ENCODE measurements at regions not wholly inside any gene's neighbourhood (a gene's known extent, or its start where the extent isn't known, plus 50 kb on each side); places are given as distances from the start of the nearest gene placed in this dataset.

DNA sequence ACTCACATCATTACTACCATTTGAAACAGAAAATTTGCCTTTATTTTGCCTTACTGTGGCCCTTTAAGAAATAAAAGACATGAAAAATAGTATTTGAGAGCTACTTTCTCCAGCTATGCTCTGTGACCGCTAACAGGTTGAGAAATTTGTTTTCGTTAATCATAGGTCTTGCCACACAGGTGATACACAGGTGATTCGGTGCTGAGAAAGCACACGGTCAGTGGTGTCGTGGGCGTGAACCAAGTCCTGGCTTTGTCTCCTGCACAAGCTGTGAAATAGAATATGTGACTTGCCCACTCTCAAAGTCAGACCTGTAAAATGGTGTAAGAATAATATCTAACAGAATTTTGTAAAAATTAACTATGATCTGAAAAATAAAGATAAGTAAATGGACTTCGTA, 155.3 kb upstream of the SLC39A10 start (continued):
- TF ChIP-seq, protein P1, sequence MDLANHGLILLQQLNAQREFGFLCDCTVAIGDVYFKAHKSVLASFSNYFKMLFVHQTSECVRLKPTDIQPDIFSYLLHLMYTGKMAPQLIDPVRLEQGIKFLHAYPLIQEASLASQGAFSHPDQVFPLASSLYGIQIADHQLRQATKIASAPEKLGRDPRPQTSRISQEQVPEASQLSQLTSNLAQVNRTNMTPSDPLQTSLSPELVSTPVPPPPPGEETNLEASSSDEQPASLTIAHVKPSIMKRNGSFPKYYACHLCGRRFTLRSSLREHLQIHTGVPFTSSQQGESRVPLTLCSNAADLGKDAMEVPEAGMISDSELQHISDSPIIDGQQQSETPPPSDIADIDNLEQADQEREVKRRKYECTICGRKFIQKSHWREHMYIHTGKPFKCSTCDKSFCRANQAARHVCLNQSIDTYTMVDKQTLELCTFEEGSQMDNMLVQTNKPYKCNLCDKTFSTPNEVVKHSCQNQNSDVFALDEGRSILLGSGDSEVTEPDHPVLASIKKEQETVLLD (CRISPR knock-in tag; IDR thresholded peaks at IDR 0.05; ENCODE audit: low read depth) = no peak
- TF ChIP-seq BORCS8-MEF2B (CRISPR knock-in tag; IDR thresholded peaks at IDR 0.05) = no peak
- TF ChIP-seq PPARG (CRISPR knock-in tag; conservative IDR thresholded peaks at IDR 0.05) = no peak
- TF ChIP-seq, protein P2, sequence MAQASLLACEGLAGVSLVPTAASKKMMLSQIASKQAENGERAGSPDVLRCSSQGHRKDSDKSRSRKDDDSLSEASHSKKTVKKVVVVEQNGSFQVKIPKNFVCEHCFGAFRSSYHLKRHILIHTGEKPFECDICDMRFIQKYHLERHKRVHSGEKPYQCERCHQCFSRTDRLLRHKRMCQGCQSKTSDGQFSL (CRISPR knock-in tag; IDR thresholded peaks at IDR 0.05) = no peak
- no peak for TF ChIP-seq ZSCAN29 (CRISPR knock-in tag; conservative IDR thresholded peaks at IDR 0.05)
- TF ChIP-seq POGZ (CRISPR knock-in tag; IDR thresholded peaks at IDR 0.05) = no peak
- no peak for TF ChIP-seq ZNF24 (IDR thresholded peaks at IDR 0.05)
- no peak for TF ChIP-seq ZNF343 (CRISPR knock-in tag; IDR thresholded peaks at IDR 0.05)

DNA sequence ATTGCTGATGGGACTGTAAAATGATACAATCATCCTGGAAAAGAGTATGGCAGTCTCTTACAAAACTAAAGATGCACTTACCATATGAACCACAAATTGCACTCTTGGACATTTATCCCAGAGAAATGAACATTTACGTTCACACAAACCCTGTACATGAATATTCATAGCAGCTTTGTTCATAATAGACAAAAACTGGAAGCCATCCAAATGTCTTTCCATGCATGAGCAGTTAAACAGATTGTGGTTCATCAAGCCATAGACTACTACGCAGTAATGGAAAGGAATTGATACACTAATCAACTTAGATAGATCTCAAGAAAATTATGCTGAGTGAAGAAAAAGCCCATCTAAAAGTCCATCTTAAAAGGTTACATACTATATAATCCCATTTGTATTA, 156.1 kb upstream of the SLC39A10 start:
- DNase-seq (ENCODE audit: low spot score) (no peak), FAIRE-seq (no peak), ATAC-seq (no peak)
- ChIA-PET CTCF (ENCODE audit: low intra/inter-chr PET ratio, low total read pairs) (no interaction called here), POLR2A (no interaction called here)
- H3K4me3 ChIP-seq (replicated peaks in 1 of 3; ENCODE audit: insufficient read depth in 1 of 3, low read depth in 2 of 3, low read length in 3 of 3) = no peak overlapping the region
- in situ Hi-C loops (cut with HindIII; ENCODE audit: extremely low pct_ligation_motif_present, low pct_unique_long_range_greater_than_20kb) = no loop called here
- 27% methylated on average over 2 of the region's 2 CpGs for WGBS (ENCODE audit: low lambda C conversion rate)
- intact Hi-C loops (cut with micrococcal nuclease; ENCODE audit: unreplicated experiment) = no loop called here
- H2AFZ ChIP-seq (ENCODE audit: low read length) = no peak overlapping the region
- H3K27ac ChIP-seq (ENCODE audit: extremely low read length, insufficient read depth, low read length) = no peak overlapping the region
- H4K20me1 ChIP-seq (ENCODE audit: insufficient read depth, low read length) = no peaks in the 10 kb centered on the region
- H3K79me2 ChIP-seq (ENCODE audit: insufficient read depth, low read length) = no peaks in the 10 kb centered on the region
- no peak overlapping the region for H3K9ac ChIP-seq (ENCODE audit: insufficient read depth, low read depth, low read length)
- no peak overlapping the region for H3K4me2 ChIP-seq (ENCODE audit: low read depth, low read length)
- H3K9me3 ChIP-seq (ENCODE audit: low read length) = no peaks in the 10 kb centered on the region
- H3K4me1 ChIP-seq (ENCODE audit: insufficient read depth, low read length) = no peaks in the 10 kb centered on the region
- no TSS peak for BruUV-seq (replicated peaks)
- no peaks in the 10 kb centered on the region for H3K36me3 ChIP-seq (replicated peaks in 1 of 2; ENCODE audit: control insufficient read depth in 1 of 2, insufficient read depth in 2 of 2, low read length in 2 of 2)
- TF ChIP-seq MBD4 (IDR thresholded peaks at IDR 0.05; ENCODE audit: borderline replicate concordance, low read length) (no peak), TAF1 (CRISPR knock-in tag; IDR thresholded peaks at IDR 0.05) (no peak), MED1 (CRISPR knock-in tag; IDR thresholded peaks at IDR 0.05) (no peak), TBX3 (IDR thresholded peaks at IDR 0.05; ENCODE audit: borderline replicate concordance) (no peak), ZNF335 (CRISPR knock-in tag; IDR thresholded peaks at IDR 0.05) (no peak)
- H3K27me3 ChIP-seq (ENCODE audit: control insufficient read depth in 1 of 2, insufficient read depth in 2 of 2, low read length in 2 of 2) = 0 out of 5 replicates have a peak, but pooled peaks cover 0 to 3% of the 10 kb centered on the region in 2 experiments
